SU-DHL-6 (cell line): ENCODE measurements at regions not wholly inside any gene's neighbourhood (a gene's known extent, or its start where the extent isn't known, plus 50 kb on each side); places are given as distances from the start of the nearest gene placed in this dataset.

Experiments
- EZH2phosphoT487 ChIP-seq: fragments of 200-600 bp; sonication (generic), shearing (Covaris generic); conservative IDR thresholded peaks from 2 replicates; pipeline ENCODE4 v1.6.1; 2018; ENCODE audit warnings: mild to moderate bottlenecking, antibody characterized with exemption, low read length, moderate library complexity, mixed read lengths
- TF ChIP-seq, protein P1 (sequence below): fragments of 200-600 bp; sonication (generic); IDR thresholded peaks from one replicate; pipeline ENCODE4 v1.5.1; 2017; ENCODE audit warnings: antibody characterized with exemption, mild to moderate bottlenecking, low read length, moderate library complexity; ENCODE audit not compliant: insufficient read depth, poor library complexity, severe bottlenecking

DNA sequence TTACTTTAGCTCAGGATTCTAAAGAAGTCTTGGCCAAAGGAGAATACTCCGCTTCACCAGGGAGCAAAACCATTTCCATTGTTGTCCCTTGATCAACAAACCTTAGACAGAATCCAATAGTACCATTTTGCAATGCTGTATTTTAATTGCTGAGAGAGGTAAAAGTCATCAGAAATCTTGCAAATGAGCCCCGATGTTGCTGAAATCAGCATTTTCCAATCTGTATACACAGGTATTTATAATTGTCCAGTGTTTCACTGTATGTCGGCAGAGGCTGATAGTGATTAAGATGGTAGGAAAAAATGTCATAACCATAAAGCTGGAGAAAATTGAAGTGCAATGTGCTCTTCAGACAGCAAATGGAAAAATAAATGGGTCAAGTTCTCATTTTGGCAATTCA lies 170.0 kb upstream of the ARL4C start:
- TF ChIP-seq, protein P1, sequence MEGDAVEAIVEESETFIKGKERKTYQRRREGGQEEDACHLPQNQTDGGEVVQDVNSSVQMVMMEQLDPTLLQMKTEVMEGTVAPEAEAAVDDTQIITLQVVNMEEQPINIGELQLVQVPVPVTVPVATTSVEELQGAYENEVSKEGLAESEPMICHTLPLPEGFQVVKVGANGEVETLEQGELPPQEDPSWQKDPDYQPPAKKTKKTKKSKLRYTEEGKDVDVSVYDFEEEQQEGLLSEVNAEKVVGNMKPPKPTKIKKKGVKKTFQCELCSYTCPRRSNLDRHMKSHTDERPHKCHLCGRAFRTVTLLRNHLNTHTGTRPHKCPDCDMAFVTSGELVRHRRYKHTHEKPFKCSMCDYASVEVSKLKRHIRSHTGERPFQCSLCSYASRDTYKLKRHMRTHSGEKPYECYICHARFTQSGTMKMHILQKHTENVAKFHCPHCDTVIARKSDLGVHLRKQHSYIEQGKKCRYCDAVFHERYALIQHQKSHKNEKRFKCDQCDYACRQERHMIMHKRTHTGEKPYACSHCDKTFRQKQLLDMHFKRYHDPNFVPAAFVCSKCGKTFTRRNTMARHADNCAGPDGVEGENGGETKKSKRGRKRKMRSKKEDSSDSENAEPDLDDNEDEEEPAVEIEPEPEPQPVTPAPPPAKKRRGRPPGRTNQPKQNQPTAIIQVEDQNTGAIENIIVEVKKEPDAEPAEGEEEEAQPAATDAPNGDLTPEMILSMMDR: no peak
- no peak for TF ChIP-seq EZH2phosphoT487
